C4-2B (cell line): ENCODE measurements at regions not wholly inside any gene's neighbourhood (a gene's known extent, or its start where the extent isn't known, plus 50 kb on each side); places are given as distances from the start of the nearest gene placed in this dataset.

ENCODE experiments used
- H3K27ac ChIP-seq: fragments of 450-650 bp; 2 replicates; pipeline ENCODE4 v1.5.1; 2017
- ZFX ChIP-seq: fragments of 450-650 bp; IDR thresholded peaks from 2 replicates; pipeline ENCODE4 v1.6.1; 2017
- TF ChIP-seq, protein P1 (sequence below): fragments of 450-650 bp; conservative IDR thresholded peaks from 2 replicates; pipeline ENCODE4 v1.5.1; 2017; ENCODE audit warnings: mild to moderate bottlenecking

DNA sequence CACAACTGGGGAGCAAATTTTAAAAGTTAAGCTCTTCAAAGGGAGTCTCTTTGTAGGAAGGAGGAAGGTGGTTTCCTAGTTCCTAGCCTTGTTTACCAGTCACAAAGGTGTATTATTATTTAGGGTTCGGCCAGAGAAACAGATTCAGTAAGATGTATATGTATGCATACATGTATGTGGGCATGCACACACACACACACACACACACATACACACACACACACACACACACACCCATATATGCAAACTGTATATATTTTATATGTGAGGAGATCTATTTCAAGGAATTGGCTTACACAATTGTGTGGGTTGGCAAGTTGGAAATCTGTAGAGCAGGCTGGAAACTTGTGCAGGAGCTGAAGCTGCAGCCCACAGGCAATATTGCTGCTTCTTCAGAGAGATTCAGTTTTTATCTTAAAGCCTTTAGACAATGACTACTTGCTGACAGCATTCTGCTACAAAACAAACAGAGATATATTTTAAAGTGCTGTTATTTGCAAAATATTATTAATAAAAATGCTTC lies 75.3 kb upstream of the DNAH5 start:
- TF ChIP-seq ZFX = no peak
- TF ChIP-seq, protein P1, sequence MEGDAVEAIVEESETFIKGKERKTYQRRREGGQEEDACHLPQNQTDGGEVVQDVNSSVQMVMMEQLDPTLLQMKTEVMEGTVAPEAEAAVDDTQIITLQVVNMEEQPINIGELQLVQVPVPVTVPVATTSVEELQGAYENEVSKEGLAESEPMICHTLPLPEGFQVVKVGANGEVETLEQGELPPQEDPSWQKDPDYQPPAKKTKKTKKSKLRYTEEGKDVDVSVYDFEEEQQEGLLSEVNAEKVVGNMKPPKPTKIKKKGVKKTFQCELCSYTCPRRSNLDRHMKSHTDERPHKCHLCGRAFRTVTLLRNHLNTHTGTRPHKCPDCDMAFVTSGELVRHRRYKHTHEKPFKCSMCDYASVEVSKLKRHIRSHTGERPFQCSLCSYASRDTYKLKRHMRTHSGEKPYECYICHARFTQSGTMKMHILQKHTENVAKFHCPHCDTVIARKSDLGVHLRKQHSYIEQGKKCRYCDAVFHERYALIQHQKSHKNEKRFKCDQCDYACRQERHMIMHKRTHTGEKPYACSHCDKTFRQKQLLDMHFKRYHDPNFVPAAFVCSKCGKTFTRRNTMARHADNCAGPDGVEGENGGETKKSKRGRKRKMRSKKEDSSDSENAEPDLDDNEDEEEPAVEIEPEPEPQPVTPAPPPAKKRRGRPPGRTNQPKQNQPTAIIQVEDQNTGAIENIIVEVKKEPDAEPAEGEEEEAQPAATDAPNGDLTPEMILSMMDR = no peak
- no peak overlapping the region for H3K27ac ChIP-seq

DNA sequence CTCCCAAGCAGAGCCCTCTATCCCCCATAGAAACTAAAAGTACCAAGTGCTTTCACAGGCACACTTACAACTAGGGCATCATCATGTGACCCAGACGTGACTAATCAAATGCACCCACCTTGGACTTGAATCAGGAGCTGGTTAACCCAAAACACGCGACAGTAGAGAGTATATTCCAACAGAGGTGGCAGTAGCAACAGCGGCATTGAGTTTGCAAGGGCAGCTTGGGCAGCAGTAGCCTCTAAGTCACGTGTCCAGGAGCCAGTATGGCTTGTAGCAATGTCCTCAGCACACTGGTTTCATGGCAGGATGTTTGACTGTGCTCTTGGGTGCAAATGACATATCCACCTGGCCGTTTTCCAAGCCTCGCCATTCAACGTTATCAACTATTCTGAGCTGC lies 73.4 kb upstream of the DNAH5 start:
- H3K27ac ChIP-seq = no peak overlapping the region
- no peak for TF ChIP-seq ZFX
- TF ChIP-seq, protein P1 = no peak

DNA sequence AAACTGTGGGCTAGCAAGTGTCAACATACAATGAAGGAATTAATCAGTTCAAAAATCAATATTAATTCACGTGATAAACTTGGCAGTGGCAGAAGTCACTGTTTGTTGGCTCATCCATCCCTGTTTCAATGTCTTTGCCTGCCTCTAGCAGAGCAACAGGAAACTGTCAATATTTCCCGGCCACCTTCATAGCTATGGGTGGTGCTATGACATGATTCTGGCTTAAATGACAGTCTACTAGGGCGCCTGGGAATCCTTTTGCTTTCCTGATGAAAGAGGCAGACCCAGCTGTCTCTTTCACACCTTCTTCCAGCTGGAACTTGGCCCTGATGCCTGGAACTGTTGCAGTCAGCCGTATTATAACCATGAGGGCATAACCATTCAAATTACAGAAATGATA lies 72.1 kb upstream of the DNAH5 start:
- TF ChIP-seq, protein P1 = no peak
- no peak for TF ChIP-seq ZFX
- H3K27ac ChIP-seq = no peak overlapping the region

DNA sequence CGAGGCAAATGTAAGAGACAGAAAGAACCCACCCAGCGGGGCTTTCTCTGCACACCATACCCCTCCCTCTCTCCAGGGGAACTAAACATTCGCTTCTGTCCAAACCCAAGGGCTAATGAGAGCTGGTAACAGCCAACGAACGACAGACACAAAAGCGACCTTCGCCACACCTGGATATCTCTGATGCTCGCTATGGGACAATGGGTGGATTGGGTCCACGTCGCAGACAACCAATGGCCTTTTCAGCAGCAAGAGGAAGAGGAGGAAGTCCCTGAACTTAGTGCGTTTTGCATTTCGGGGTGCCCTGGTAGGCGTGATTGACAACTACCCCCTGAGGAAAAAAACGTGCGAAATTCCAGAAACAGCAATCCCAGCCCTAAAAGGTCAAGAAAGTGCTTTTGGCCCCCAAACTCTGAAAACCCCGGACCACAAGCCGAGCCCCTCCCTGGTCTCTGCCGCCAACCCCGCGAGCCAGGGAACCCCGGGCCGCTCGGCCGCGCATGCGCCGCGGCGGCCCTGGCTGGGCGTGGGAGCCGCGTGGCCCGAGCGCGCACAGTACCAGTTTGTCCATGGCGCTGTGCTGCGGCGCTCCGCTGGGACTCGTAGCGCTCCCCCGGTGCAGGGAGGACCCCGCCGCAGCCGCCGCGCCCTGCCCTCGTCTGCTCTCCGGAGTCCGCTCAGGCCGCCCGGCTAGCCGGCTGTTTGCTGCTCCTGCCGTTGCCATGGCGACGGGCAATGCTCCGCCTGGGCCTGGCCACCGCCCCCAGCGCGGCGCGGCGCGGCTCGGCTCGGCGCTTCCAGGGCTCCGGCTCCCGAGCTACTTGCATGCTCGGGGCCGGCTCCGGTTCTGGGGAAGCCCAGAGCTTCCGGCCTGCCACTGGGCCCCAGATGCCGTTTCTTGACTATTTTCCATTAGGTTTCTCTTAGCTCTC lies 66.9 kb upstream of the DNAH5 start:
- peak overlapping the region; percentile 77 for H3K27ac ChIP-seq
- TF ChIP-seq ZFX = peak; percentile 90
- TF ChIP-seq, protein P1 = no peak; the same call in 1 of the 2 replicates

DNA sequence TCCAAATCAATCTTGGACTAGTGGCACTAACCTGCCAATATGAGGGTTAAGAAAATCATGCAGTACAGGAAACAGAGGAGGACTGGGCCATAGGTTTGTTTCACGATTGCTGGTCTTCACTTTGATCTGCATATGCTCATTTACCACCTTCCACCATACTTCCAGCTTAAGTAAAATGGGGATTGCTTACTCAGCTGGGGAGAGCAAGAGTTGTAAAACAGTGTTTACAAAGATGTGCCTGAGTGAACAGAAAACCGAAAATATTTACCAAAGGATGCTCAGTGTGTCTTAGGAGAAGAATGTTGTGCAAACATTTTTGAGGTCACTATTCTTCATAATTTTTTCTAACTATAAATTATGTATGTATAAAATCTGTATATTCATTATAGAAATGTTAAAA lies 65.1 kb upstream of the DNAH5 start:
- H3K27ac ChIP-seq = peak overlapping the region; percentile 94; the same call in 1 of the 2 replicates
- no peak for TF ChIP-seq ZFX
- TF ChIP-seq, protein P1 = no peak

DNA sequence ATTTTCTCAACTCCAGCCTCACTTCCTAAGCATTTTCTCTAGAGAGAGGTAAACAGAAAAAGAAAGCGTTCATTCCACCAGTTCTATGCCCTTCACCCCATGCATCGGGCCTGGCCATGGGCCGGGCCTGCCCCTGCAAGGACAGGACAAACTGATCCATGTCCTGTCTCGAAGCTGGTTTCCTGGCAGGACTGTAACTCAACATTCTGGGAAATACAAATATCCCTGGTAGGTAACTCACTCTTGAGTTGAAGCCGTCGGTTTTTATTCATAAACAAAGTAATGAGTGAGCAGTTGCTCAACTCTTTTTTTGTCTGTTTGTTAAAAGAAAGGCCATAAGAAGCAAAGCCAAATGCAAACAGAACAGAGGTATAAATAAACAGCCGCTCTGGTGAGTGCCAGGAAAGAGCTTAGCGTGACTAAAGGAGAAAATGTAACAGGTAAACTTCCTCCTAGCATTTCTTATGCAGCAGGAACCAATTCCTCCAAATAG lies 64.4 kb upstream of the DNAH5 start:
- peak overlapping the region; percentile 94 for H3K27ac ChIP-seq
- no peak; the same call in 1 of the 2 replicates for TF ChIP-seq ZFX
- TF ChIP-seq, protein P1 = no peak
